ENCODE measurements at regions not wholly inside any gene's neighbourhood (a gene's known extent, or its start where the extent isn't known, plus 50 kb on each side); places are given as distances from the start of the nearest gene placed in this dataset.

DNA sequence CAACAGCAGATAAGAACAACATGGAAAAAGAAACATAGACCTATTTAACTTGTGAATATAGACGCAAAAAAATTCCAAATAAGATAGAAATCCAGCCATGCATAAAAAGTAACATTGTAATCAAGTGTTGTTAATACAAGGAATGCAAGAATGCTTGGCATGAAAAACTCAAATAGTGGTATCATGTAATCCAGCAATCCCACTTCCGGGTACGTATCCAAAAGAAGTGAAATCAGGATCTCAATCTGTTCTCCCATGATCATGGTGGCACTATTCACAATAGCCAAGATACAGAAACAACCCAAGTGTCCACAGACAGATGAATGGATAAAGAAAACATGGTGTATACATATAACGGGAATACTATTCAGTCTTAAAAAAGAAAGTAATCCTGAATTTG, 437.4 kb downstream of the ARHGEF28 start (continued):
- TF ChIP-seq, protein P1, sequence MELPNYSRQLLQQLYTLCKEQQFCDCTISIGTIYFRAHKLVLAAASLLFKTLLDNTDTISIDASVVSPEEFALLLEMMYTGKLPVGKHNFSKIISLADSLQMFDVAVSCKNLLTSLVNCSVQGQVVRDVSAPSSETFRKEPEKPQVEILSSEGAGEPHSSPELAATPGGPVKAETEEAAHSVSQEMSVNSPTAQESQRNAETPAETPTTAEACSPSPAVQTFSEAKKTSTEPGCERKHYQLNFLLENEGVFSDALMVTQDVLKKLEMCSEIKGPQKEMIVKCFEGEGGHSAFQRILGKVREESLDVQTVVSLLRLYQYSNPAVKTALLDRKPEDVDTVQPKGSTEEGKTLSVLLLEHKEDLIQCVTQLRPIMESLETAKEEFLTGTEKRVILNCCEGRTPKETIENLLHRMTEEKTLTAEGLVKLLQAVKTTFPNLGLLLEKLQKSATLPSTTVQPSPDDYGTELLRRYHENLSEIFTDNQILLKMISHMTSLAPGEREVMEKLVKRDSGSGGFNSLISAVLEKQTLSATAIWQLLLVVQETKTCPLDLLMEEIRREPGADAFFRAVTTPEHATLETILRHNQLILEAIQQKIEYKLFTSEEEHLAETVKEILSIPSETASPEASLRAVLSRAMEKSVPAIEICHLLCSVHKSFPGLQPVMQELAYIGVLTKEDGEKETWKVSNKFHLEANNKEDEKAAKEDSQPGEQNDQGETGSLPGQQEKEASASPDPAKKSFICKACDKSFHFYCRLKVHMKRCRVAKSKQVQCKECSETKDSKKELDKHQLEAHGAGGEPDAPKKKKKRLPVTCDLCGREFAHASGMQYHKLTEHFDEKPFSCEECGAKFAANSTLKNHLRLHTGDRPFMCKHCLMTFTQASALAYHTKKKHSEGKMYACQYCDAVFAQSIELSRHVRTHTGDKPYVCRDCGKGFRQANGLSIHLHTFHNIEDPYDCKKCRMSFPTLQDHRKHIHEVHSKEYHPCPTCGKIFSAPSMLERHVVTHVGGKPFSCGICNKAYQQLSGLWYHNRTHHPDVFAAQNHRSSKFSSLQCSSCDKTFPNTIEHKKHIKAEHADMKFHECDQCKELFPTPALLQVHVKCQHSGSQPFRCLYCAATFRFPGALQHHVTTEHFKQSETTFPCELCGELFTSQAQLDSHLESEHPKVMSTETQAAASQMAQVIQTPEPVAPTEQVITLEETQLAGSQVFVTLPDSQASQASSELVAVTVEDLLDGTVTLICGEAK (IDR thresholded peaks at IDR 0.05; ENCODE audit: borderline replicate concordance): no peak
- no peak for TF ChIP-seq STAT1 (conservative IDR thresholded peaks at IDR 0.05)
- TF ChIP-seq SMC3 (IDR thresholded peaks at IDR 0.05; ENCODE audit: borderline replicate concordance, low read length): no peak
- TF ChIP-seq BHLHE40 (IDR thresholded peaks at IDR 0.05; ENCODE audit: borderline replicate concordance in 1 of 2, low read depth in 2 of 2, low read length in 1 of 2): no peak
- no peak for TF ChIP-seq PML (IDR thresholded peaks at IDR 0.05; ENCODE audit: low read length)
- TF ChIP-seq, protein P2, sequence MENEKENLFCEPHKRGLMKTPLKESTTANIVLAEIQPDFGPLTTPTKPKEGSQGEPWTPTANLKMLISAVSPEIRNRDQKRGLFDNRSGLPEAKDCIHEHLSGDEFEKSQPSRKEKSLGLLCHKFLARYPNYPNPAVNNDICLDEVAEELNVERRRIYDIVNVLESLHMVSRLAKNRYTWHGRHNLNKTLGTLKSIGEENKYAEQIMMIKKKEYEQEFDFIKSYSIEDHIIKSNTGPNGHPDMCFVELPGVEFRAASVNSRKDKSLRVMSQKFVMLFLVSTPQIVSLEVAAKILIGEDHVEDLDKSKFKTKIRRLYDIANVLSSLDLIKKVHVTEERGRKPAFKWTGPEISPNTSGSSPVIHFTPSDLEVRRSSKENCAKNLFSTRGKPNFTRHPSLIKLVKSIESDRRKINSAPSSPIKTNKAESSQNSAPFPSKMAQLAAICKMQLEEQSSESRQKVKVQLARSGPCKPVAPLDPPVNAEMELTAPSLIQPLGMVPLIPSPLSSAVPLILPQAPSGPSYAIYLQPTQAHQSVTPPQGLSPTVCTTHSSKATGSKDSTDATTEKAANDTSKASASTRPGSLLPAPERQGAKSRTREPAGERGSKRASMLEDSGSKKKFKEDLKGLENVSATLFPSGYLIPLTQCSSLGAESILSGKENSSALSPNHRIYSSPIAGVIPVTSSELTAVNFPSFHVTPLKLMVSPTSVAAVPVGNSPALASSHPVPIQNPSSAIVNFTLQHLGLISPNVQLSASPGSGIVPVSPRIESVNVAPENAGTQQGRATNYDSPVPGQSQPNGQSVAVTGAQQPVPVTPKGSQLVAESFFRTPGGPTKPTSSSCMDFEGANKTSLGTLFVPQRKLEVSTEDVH (IDR thresholded peaks at IDR 0.05; ENCODE audit: low read depth, partially characterized antibody): no peak
- TF ChIP-seq TCF3 (IDR thresholded peaks at IDR 0.05; ENCODE audit: borderline replicate concordance, insufficient read depth, low read depth, low read length): no peak
- TF ChIP-seq HDAC6 (IDR thresholded peaks at IDR 0.05; ENCODE audit: unreplicated experiment): no peak
- TF ChIP-seq HDAC2 (IDR thresholded peaks at IDR 0.05): no peak
- TF ChIP-seq MEF2A (IDR thresholded peaks at IDR 0.05; ENCODE audit: insufficient read depth, low read depth, low read length): no peak
